HEK293T (cell line): ENCODE measurements at regions not wholly inside any gene's neighbourhood (a gene's known extent, or its start where the extent isn't known, plus 50 kb on each side); places are given as distances from the start of the nearest gene placed in this dataset.

Experiments used
- CTCF ChIA-PET: fragments of 350-600 bp; formaldehyde crosslinking; extraction: SDS; loops from one replicate; lab custom pipeline; 2021; ENCODE audit warnings: antibody characterized with exemption, inconsistent platforms; lab: Yijun Ruan, JAX
- POLR2A ChIA-PET: fragments of 350-600 bp; formaldehyde crosslinking; extraction: SDS; loops from one replicate; lab custom pipeline; 2020; ENCODE audit warnings: antibody characterized with exemption, inconsistent platforms; lab: Yijun Ruan, JAX
- DNase-seq: peaks from one replicate; pipeline ENCODE4 v3.0.0; 2012; ENCODE audit warnings: mixed read lengths; ENCODE audit errors: extremely low spot score
- ARNT ChIP-seq: fragments of 450-650 bp; IDR thresholded peaks from 2 replicates; pipeline ENCODE4 v1.6.1; 2017; ENCODE audit warnings: mild to moderate bottlenecking
- BHLHE40 ChIP-seq: fragments of 450-650 bp; IDR thresholded peaks from 2 replicates; pipeline ENCODE4 v1.6.1; 2016; ENCODE audit warnings: mild to moderate bottlenecking, moderate library complexity, borderline replicate concordance
- CTBP1 ChIP-seq: fragments of 450-650 bp; IDR thresholded peaks from 2 replicates; pipeline ENCODE4 v1.6.1; 2016; ENCODE audit warnings: borderline replicate concordance
- ELF4 ChIP-seq: fragments of 450-650 bp; IDR thresholded peaks from 2 replicates; pipeline ENCODE4 v1.6.1; 2017; ENCODE audit warnings: antibody characterized with exemption
- FOXA1 ChIP-seq: fragments of 450-650 bp; IDR thresholded peaks from 2 replicates; pipeline ENCODE4 v1.6.1; 2016; ENCODE audit warnings: mild to moderate bottlenecking
- FOXK2 ChIP-seq: fragments of 450-650 bp; IDR thresholded peaks from 2 replicates; pipeline ENCODE4 v1.6.1; 2016; ENCODE audit warnings: mild to moderate bottlenecking
- FOXM1 ChIP-seq: fragments of 450-650 bp; IDR thresholded peaks from 2 replicates; pipeline ENCODE4 v1.6.1; 2017; ENCODE audit warnings: mild to moderate bottlenecking, borderline replicate concordance
- HDGF ChIP-seq: fragments of 450-650 bp; IDR thresholded peaks from 2 replicates; pipeline ENCODE4 v1.6.1; 2017; ENCODE audit warnings: antibody characterized with exemption, borderline replicate concordance
- L3MBTL2 ChIP-seq: fragments of 450-650 bp; conservative IDR thresholded peaks from 2 replicates; pipeline ENCODE4 v1.6.1; 2016; ENCODE audit warnings: mild to moderate bottlenecking
- LEF1 ChIP-seq: fragments of 450-650 bp; IDR thresholded peaks from 2 replicates; pipeline ENCODE4 v1.6.1; 2017; ENCODE audit warnings: mild to moderate bottlenecking, borderline replicate concordance
- NFRKB ChIP-seq: fragments of 450-650 bp; IDR thresholded peaks from 2 replicates; pipeline ENCODE4 v1.6.1; 2016; ENCODE audit warnings: mild to moderate bottlenecking, moderate library complexity
- SP1 ChIP-seq: fragments of 450-650 bp; IDR thresholded peaks from 2 replicates; pipeline ENCODE4 v1.6.1; 2017
- SUZ12 ChIP-seq: fragments of 450-650 bp; IDR thresholded peaks from 2 replicates; pipeline ENCODE4 v1.6.1; 2016; ENCODE audit warnings: mild to moderate bottlenecking
- TARDBP ChIP-seq: fragments of 450-650 bp; IDR thresholded peaks from 2 replicates; pipeline ENCODE4 v1.6.1; 2016
- ZNF384 ChIP-seq: fragments of 450-650 bp; IDR thresholded peaks from 2 replicates; pipeline ENCODE4 v1.6.1; 2016
- TF ChIP-seq, protein P1 (sequence below): fragments of 450-650 bp; IDR thresholded peaks from 2 replicates; pipeline ENCODE4 v1.6.1; 2016

GRCh38 chrX:79081895-79082512, 62.5 kb upstream of the GPR174 start:
- DNase-seq, result peak; percentile 28
- ChIA-PET POLR2A (no interaction called here), CTCF (interaction anchor here (0.6 to 0.8 kb wide), 2 partner anchors 526 to 1021 kb away, joined by 3 to 5 read pairs; no protein-coding TSS in a partner anchor)
- TF ChIP-seq FOXK2, result no peak
- no peak for TF ChIP-seq NFRKB

GRCh38 chrX:79082899-79083298, 61.6 kb upstream of the GPR174 start:
- DNase-seq, result no peak
- no peak for TF ChIP-seq FOXM1
- TF ChIP-seq, protein P1, sequence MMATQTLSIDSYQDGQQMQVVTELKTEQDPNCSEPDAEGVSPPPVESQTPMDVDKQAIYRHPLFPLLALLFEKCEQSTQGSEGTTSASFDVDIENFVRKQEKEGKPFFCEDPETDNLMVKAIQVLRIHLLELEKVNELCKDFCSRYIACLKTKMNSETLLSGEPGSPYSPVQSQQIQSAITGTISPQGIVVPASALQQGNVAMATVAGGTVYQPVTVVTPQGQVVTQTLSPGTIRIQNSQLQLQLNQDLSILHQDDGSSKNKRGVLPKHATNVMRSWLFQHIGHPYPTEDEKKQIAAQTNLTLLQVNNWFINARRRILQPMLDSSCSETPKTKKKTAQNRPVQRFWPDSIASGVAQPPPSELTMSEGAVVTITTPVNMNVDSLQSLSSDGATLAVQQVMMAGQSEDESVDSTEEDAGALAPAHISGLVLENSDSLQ, result no peak
- no peak for TF ChIP-seq ARNT
- no peak for TF ChIP-seq L3MBTL2
- no peak for TF ChIP-seq SP1
- TF ChIP-seq TARDBP, result no peak
- no peak for TF ChIP-seq SUZ12
- TF ChIP-seq HDGF, result no peak
- no peak for TF ChIP-seq ZNF384
- no peak for TF ChIP-seq BHLHE40
- ChIA-PET POLR2A (no interaction called here), CTCF (interaction anchor here (0.6 to 0.7 kb wide), 2 partner anchors 106 to 914 kb away, joined by 3 to 4 read pairs; no protein-coding TSS in a partner anchor)

- ChIA-PET CTCF (no interaction called here), POLR2A (no interaction called here)
- DNase-seq, result no peak
- no peak for TF ChIP-seq ZNF384
- TF ChIP-seq ELF4, result no peak
- no peak for TF ChIP-seq BHLHE40
- no peak for TF ChIP-seq FOXM1
- TF ChIP-seq, protein P1, result no peak
- TF ChIP-seq LEF1, result no peak
- TF ChIP-seq NFRKB, result no peak
- TF ChIP-seq FOXK2, result no peak
- TF ChIP-seq ARNT, result no peak
- TF ChIP-seq L3MBTL2, result no peak
- no peak for TF ChIP-seq HDGF
- TF ChIP-seq SUZ12, result no peak
- no peak for TF ChIP-seq SP1
- TF ChIP-seq TARDBP, result no peak
- TF ChIP-seq CTBP1, result no peak
- no peak for TF ChIP-seq FOXA1
Measured at GRCh38 chrX:79084923-79085322, 59.6 kb upstream of the GPR174 start.

DNA sequence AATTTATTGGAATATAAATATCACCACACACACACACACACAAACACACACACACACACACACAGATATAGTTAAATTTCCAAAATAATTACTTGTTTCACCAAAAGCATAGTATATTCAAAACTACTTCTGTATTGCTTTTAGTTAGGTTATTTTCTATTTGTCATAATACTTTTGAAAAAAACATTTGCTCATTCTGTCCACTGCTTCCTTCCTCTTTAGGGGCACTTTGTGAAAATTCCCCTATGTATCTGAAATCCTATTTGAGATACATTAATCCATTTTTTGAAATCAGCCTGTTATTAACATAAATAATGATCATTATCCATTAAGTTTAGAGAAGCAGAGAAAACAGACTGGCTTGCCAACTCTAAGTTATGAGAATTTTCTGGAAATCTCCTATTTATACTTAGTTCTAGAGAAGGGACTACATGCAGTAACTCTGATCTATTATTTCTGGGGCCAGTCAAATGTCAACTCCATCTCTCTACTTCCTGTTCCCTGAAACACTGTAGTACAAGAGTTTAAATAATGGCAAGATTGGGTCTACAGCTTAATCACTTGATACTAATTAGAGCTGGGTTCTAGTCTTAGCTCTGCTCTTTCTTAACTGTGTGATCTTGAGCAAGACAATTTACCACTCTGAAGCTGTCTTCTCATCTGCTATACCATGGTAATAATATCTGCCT, 54.4 kb upstream of the GPR174 start:
- TF ChIP-seq ELF4, result no peak
- no peak for TF ChIP-seq ZNF384
- TF ChIP-seq LEF1, result no peak
- no peak for TF ChIP-seq NFRKB
- no peak for TF ChIP-seq ARNT
- TF ChIP-seq FOXM1, result no peak
- TF ChIP-seq L3MBTL2, result no peak
- TF ChIP-seq FOXA1, result no peak
- no peak for TF ChIP-seq FOXK2
- TF ChIP-seq HDGF, result no peak
- no peak for TF ChIP-seq SUZ12
- no peak for TF ChIP-seq CTBP1
- TF ChIP-seq, protein P1, result no peak
- TF ChIP-seq TARDBP, result no peak
- TF ChIP-seq BHLHE40, result no peak
- no peak for TF ChIP-seq SP1
- POLR2A ChIA-PET, result no interaction called here
- CTCF ChIA-PET, result no interaction called here
- no peak for DNase-seq

GRCh38 chrX:79094075-79094832, 50.2 kb upstream of the GPR174 start:
- no peak for DNase-seq
- ChIA-PET CTCF (no interaction called here), POLR2A (no interaction called here)

More at GRCh38 chrX:79094075-79094832, 50.2 kb upstream of the GPR174 start:
- no peak for TF ChIP-seq SP1
- no peak for TF ChIP-seq ZNF384
- no peak for TF ChIP-seq FOXM1
- no peak for TF ChIP-seq TARDBP
- TF ChIP-seq CTBP1, result no peak
- TF ChIP-seq BHLHE40, result no peak
- no peak for TF ChIP-seq FOXK2
- no peak for TF ChIP-seq LEF1
- no peak for TF ChIP-seq ELF4
- TF ChIP-seq FOXA1, result no peak
- no peak for TF ChIP-seq ARNT
- TF ChIP-seq SUZ12, result no peak
- no peak for TF ChIP-seq HDGF
- TF ChIP-seq L3MBTL2, result no peak
- no peak for TF ChIP-seq NFRKB
- TF ChIP-seq, protein P1, result no peak
